HepG2 (cell line): ENCODE measurements at regions not wholly inside any gene's neighbourhood (a gene's known extent, or its start where the extent isn't known, plus 50 kb on each side); places are given as distances from the start of the nearest gene placed in this dataset.

ENCODE experiments used
- CTCF ChIP-seq: sonication (generic); formaldehyde crosslinking; IDR thresholded peaks from 2 replicates; pipeline ENCODE4 v1.5.0; 2020; ENCODE audit warnings: mild to moderate bottlenecking, missing genetic modification reagents, moderate library complexity
- DBP ChIP-seq: sonication (generic); formaldehyde crosslinking; IDR thresholded peaks from 2 replicates; pipeline ENCODE4 v1.4.0; 2020; ENCODE audit warnings: missing genetic modification reagents; ENCODE audit errors: not compliant biosample characterization
- POLR2G ChIP-seq: fragments of 200-400 bp; formaldehyde crosslinking; IDR thresholded peaks from 2 replicates; pipeline ENCODE4 v1.6.1; 2018; ENCODE audit warnings: mild to moderate bottlenecking, low read depth, low read length, moderate library complexity
- XRCC5 ChIP-seq: fragments of 200-400 bp; formaldehyde crosslinking; optimal IDR thresholded peaks from 2 replicates; pipeline ENCODE3; 2017; ENCODE audit warnings: mild to moderate bottlenecking, low read length
- ZNF280B ChIP-seq: sonication (generic); formaldehyde crosslinking; IDR thresholded peaks from 2 replicates; pipeline ENCODE4 v1.5.0; 2020; ENCODE audit warnings: missing genetic modification reagents, mild to moderate bottlenecking, borderline replicate concordance

- TF ChIP-seq XRCC5: no peak
- TF ChIP-seq CTCF (CRISPR knock-in tag): no peak
- no peak for TF ChIP-seq POLR2G
- no peak for TF ChIP-seq DBP (CRISPR knock-in tag)
- TF ChIP-seq ZNF280B (CRISPR knock-in tag): no peak
Observed at GRCh38 chr4:138800421-138800820, 215.2 kb upstream of the NOCT start.
